Mammary epithelial cell (primary cell): ENCODE measurements at regions not wholly inside any gene's neighbourhood (a gene's known extent, or its start where the extent isn't known, plus 50 kb on each side); places are given as distances from the start of the nearest gene placed in this dataset.

Experiments used
- EZH2 ChIP-seq: IDR thresholded peaks from 2 replicates; pipeline ENCODE4 v1.6.1; 2012; ENCODE audit warnings: low read length, inconsistent platforms, borderline replicate concordance
- TF ChIP-seq, protein P1 (sequence below), 2 donors: IDR thresholded peaks in 1 of 2; conservative IDR thresholded peaks in 1 of 2; 2 replicates each; pipeline ENCODE4 v1.5.1; 2011 to 2012; ENCODE audit warnings: inconsistent platforms in 2 of 2, low read length in 2 of 2, mild to moderate bottlenecking in 2 of 2, control low read depth in 1 of 2, low read depth in 1 of 2; ENCODE audit not compliant: insufficient read depth in 1 of 2; ENCODE audit errors: extremely low read depth in 1 of 2

- TF ChIP-seq, protein P1, sequence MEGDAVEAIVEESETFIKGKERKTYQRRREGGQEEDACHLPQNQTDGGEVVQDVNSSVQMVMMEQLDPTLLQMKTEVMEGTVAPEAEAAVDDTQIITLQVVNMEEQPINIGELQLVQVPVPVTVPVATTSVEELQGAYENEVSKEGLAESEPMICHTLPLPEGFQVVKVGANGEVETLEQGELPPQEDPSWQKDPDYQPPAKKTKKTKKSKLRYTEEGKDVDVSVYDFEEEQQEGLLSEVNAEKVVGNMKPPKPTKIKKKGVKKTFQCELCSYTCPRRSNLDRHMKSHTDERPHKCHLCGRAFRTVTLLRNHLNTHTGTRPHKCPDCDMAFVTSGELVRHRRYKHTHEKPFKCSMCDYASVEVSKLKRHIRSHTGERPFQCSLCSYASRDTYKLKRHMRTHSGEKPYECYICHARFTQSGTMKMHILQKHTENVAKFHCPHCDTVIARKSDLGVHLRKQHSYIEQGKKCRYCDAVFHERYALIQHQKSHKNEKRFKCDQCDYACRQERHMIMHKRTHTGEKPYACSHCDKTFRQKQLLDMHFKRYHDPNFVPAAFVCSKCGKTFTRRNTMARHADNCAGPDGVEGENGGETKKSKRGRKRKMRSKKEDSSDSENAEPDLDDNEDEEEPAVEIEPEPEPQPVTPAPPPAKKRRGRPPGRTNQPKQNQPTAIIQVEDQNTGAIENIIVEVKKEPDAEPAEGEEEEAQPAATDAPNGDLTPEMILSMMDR (conservative IDR thresholded peaks at IDR 0.05 in 1 of 2, IDR thresholded peaks at IDR 0.05 in 1 of 2; ENCODE audit: extremely low read depth in 1 of 2, insufficient read depth in 1 of 2, low read depth in 1 of 2, low read length in 2 of 2): no peak
- no peak for TF ChIP-seq EZH2
Observed at GRCh38 chr17:14417336-14417735, 116.5 kb downstream of the HS3ST3B1 start.
